PFSK-1 (cell line): ENCODE measurements at regions not wholly inside any gene's neighbourhood (a gene's known extent, or its start where the extent isn't known, plus 50 kb on each side); places are given as distances from the start of the nearest gene placed in this dataset.

Experiments
- FOXP2 ChIP-seq: optimal IDR thresholded peaks from 2 replicates; pipeline ENCODE3; 2011; ENCODE audit warnings: borderline replicate concordance, control low read depth, inconsistent platforms; ENCODE audit not compliant: insufficient read depth; ENCODE audit errors: extremely low read length, extremely low read depth
- POLR2AphosphoS5 ChIP-seq: IDR thresholded peaks from 2 replicates; pipeline ENCODE4 v1.6.1; 2012; ENCODE audit warnings: low read depth, mild to moderate bottlenecking, control low read depth, low read length, moderate library complexity
- REST ChIP-seq, 2 experiments: IDR thresholded peaks; 2 replicates each; pipeline versions ENCODE4 v1.6.1 to v1.8.0; 2011 to 2012; ENCODE audit warnings: low read depth in 2 of 2, low read length in 2 of 2, control low read depth in 1 of 2, inconsistent platforms in 1 of 2, mild to moderate bottlenecking in 1 of 2, moderate library complexity in 1 of 2; ENCODE audit not compliant: insufficient read depth in 1 of 2
- SIN3A ChIP-seq: IDR thresholded peaks from 2 replicates; pipeline ENCODE4 v1.6.1; 2012; ENCODE audit warnings: mild to moderate bottlenecking, low read length, moderate library complexity, borderline replicate concordance; ENCODE audit not compliant: insufficient read depth
- TAF1 ChIP-seq: IDR thresholded peaks from 2 replicates; pipeline ENCODE4 v1.6.1; 2012; ENCODE audit warnings: low read length, control low read depth, borderline replicate concordance; ENCODE audit not compliant: insufficient read depth

GRCh38 chr13:83515268-83516015, 366.8 kb downstream of the SLITRK1 start:
- TF ChIP-seq SIN3A = no peak
- no peak for TF ChIP-seq POLR2AphosphoS5
- no peak for TF ChIP-seq FOXP2
- TF ChIP-seq REST (IDR thresholded peaks at IDR 0.05; ENCODE audit: insufficient read depth in 1 of 2, low read depth in 2 of 2, low read length in 2 of 2) = no peak
- no peak for TF ChIP-seq TAF1

- no peak for TF ChIP-seq REST (IDR thresholded peaks at IDR 0.05; ENCODE audit: insufficient read depth in 1 of 2, low read depth in 2 of 2, low read length in 2 of 2)
- no peak for TF ChIP-seq TAF1
- no peak for TF ChIP-seq FOXP2
- TF ChIP-seq POLR2AphosphoS5 = no peak
- no peak for TF ChIP-seq SIN3A
These were observed 373.4 kb downstream of the SLITRK1 start for GRCh38 chr13:83508771-83509301.

GRCh38 chr13:83503424-83503823, 378.9 kb downstream of the SLITRK1 start:
- TF ChIP-seq FOXP2 (no peak), SIN3A (no peak), TAF1 (no peak), REST (IDR thresholded peaks at IDR 0.05; ENCODE audit: insufficient read depth in 1 of 2, low read depth in 2 of 2, low read length in 2 of 2) (no peak)

- TF ChIP-seq SIN3A = no peak
- TF ChIP-seq REST (IDR thresholded peaks at IDR 0.05; ENCODE audit: insufficient read depth in 1 of 2, low read depth in 2 of 2, low read length in 2 of 2) = no peak
- TF ChIP-seq POLR2AphosphoS5 = no peak
- TF ChIP-seq FOXP2 = no peak
- TF ChIP-seq TAF1 = no peak
These were observed 383.0 kb downstream of the SLITRK1 start for GRCh38 chr13:83499286-83499685.
